Left hindlimb (tissue), 1 donor: ENCODE measurements at regions not wholly inside any gene's neighbourhood (a gene's known extent, or its start where the extent isn't known, plus 50 kb on each side); places are given as distances from the start of the nearest gene placed in this dataset.

Source experiments
- DNase-seq: peaks from one replicate; pipeline ENCODE4 v3.0.0-alpha.2; 2018

DNA sequence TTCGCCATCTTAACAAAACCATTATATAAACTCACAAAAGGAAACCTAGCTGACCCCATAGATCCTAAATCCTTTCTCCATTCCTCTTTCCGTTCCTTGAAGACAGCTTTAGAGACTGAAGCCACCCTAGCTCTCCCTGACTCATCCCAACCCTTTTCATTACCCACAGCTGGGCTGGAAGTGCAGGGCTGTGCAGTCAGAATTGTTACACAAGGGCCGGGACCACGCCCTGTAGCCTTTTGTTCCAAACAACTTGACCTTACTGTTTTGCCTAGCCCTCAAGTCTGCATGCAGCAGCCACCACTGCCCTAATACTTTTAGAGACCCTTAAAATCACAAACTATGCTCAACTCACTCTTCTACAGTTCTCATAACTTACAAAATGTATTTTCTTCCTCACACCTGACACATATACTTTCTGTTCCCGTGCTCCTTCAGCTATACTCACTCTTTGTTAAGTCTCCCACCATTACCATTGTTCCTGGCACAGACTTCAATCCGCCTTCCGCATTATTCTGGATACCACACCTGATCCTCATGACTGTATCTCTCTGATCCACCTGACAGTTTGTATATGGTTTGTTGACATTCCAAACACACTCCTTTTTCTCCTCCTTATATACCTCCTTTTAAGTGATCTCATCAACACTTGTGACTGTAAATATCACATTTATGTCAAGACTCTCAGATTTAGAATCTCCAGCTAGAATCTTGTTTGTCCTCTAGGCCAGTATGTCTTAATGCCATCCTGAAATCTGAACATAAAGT is 208.7 kb downstream of the KITLG start:
- DNase-seq = no peak

DNA sequence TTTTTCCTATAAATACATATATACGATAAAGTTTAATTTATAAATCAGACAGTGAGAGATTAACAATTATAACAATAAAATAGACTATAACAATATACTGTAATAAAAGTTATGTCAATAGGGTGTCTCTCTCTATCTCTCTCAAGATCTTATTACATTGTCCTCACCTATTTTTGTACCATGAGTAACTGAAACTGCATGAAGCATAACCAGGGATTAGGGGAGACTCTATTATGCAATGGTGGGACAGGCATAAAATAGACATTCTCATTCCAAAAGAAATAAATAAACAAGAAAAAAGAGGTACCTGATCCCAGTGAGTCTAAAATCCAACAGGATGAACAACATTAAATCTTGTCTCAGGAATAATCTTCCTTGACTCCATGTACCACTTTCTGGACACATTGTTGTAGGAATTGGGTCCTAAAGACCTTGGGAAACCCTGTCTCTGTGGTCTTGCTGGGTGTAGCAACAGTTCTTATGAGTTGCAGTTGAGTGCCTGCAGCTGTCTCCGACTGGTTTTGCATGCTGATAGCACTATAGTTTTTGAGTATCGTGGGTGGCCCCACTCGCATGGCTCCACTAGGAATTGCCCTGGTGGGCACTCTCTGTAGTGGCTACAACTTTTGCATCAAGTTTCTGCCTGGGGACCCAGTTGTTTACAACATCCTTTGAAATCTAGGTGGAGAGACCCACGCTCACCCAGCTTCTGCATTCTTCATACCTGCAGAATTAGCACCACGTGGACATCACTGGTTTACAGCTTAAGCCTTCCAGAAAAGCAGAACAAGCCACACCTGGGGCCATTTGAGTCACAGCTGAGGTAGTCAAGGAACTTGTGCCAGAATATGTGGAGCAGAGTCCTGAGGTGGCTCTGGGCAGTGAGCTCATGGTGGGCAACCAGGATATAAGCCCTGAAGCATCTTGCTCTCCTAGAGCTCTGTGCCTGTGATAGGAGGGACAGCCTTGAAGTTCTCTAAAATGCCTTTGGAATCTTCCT is 204.7 kb downstream of the KITLG start:
- no peak for DNase-seq

DNA sequence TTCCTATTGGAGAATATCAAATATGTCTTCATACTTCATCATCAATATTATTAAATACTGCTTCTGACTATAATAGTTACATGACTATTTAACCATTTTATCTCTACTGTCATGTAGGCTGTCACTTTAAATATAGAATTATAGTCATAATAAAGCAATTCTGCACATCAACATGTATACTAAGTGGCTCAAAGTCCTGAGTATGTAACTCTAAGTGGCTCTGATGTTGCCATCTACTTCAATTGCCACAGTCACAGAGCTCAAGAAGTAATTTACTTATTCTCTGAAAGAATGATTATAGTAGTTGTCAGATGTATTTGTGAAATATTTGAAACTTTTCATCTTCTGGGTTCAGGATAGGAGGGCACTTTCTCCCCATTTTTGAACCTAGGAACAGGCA is 202.3 kb downstream of the KITLG start:
- no peak for DNase-seq

DNA sequence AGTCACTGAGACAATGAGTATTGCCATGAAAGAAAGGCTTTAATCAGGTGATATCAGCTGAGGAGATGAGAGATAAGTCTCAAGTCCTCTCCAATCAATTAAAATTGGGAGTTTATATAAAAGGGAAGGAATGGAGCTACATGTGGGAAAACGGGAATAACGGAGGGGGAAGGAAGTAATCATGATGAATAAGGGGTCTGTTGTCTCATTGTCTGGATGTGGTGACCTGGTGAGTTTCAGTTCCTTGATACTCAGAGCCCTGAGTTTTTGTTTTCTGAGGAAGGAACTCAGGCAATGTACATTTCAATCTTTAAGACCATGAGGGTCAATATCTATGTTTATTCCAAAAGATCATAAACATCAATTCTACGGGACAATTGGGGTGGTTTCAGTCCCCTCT is 198.8 kb downstream of the KITLG start:
- no peak for DNase-seq

DNA sequence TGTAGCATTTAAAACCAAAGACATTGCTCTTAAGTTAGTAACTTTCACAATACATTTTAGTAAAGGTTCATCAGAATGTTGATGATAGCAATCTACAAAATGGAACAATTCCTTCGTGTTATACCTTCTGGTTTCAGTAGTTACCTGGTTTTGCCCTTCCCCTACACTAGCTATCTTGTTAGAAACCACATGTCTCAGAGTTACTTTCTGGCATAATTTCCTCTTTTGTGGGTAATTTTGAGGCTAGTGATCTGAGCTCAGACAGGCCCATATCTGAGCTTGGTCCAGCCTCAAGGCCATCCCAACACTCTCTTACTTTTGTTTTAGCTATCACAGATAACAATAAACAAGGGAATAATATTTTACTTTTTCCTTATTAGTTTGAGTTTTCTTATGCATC is 196.9 kb downstream of the KITLG start:
- DNase-seq = no peak

DNA sequence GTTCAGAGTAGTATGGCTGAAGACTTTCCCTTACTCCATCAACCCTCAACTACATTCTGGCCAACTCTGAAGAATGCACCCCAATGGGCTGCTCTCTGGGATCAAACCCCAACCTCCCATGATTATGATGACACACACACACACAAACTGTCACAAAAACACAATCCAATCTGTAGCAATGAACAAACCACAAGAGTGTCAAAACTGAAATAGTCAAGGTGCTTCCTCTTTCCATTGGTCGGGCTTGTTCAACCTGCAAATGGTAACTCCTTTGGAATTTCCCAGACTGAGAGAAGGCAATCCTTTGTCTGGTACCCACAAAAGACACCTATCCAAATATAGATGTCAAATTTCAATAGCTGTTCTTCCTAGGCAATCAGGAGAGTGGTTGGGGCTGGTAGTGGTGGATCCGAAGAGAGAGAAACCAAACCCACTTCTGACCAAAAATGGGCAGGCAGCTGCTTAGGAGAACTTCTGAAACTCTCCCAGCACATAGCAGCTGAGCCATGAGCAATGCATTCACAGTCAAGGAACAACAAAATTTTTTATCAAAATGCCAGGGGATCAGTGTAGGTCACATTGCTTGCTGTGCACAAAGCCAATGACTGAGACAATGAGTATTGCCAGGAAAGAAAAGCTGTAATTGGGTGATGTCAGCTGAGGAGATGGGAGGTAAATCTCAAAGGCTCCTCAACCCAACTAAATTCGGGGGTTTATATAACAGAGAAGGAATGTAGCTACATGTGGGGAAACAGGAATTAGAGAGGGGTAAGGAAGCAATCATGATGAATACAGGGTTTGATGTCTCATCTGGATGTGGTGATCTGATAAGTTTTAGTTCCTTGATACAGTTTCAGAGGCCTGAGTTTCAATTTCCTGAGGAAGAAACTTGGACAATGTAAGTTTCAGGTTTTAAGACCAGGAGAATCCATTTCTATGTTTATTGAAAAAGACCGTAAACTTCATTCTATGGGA is 191.4 kb downstream of the KITLG start:
- no peak for DNase-seq

DNA sequence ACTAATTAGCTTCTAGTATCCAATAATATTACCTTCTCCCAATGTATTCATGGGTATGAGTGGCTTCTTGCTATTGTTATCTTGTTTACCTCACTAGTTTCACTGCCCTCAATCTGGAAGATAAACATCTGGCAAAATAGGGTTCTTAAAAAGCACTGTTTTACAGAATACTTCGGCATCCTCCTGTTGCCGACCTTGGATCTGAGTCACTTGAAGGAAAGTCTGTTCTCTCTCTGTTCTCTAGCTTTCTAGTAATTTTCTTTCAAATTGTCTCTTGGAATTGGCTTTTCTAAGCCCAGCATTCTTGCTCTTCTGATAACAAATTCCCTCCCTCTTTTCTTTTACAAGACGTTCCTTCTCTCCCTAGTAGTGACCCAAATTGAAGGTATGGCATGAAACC is 189.5 kb downstream of the KITLG start:
- DNase-seq = no peak

DNA sequence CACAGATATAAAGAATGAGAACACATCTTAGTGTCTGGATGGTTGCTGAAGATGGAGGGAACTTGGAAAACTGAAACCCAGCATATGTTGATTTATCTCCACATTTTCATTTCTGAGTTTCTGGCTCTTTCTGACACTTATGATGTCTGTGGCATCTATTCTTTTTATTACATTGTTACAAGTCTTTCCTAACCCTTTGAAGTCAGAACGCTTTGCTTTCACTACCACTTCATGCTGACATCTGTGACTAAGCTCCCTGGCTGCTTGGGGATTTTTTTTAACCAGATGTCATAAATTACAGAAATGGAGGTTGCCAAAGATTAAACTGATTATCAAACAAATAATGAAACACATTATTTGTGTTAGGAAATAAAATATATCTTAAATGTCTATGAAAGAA is 188.7 kb downstream of the KITLG start:
- no peak for DNase-seq

DNA sequence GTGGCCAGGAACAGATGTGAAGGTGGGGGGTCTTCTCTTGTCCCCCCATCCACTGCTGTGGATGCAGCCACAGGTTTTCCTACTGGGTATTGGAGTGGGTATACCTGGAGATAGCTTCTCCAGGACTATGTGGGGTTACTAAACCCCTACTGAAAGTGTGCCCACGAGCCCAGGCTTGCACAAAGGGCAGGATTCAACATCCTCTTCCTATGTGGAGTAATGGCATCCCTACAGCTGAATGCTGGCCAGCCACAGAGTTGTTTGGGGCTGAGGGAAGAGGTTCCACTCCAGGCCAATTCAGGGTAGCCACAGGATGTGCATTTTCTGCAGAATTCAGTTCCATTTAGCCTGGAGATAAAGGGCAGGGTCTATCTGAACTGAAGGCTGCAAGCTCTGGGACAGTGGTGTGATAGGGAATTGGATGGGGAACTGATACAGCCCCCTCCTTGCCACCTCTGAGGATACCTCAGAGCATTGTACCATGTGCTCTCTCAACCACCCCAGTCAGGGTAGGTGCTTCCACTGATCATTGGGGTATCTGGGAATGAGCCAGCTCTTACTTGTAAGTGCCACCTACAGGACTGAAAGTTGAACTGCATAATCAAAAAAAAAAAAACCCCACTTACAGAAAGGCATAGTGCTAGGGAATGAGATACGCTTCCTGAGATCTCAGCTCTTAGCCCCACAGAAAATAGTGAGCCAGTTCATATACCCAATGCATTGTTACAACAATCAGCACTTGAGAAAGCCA is 187.1 kb downstream of the KITLG start:
- DNase-seq = no peak

DNA sequence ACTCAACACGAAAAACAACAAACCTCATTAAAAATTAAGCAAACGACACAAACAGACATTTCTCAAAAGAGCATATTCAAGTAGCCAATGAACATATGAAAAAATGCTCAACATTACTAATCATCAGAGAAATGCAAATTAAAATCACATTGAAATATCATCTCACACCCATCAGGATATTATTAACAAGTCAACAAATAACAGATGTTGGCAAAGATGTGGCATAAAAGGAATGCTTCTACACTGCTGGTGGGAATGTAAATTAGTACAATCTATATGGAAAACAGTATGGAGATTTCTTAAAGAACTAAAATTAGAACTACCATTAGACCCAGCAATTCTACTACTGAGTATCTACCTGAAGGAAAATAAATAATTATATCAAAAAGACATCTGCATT is 182.2 kb downstream of the KITLG start:
- DNase-seq = no peak

DNA sequence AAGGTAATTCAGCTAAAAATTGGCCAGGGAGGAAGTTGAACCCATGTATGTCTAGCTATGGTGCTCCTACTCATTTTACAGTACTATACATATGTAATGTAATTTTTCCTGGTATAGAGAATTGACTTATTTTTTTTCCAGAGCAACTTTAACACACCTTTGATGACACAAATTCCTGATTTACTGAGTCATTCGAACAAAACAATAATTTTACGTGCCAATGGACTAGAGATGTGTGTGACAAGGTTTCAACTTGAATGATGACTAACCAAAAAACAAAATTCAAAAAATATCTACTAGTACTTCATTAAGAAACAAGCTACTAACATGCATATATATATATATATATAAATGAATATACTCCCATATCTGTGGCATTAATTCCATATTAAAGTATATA is 180.5 kb downstream of the KITLG start:
- no peak for DNase-seq

DNA sequence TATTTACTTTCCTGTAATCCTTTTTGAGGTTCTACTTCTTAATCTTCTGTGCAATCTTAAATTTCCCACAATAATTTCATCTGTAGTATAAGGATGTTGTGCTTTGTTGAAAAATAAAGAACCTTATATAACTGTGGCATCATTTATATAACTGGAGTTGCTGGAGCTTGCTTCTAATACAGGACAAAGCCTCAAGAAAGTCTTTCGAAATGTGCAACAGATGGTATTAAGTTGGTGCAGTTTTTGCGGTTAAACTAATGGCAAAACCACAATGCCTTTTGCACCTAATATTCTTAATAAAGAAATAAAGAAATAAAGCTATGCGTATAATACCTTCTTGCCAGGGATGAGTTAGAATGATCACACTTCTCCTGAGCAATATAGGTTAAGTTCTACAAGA is 180.0 kb downstream of the KITLG start:
- no peak for DNase-seq

DNA sequence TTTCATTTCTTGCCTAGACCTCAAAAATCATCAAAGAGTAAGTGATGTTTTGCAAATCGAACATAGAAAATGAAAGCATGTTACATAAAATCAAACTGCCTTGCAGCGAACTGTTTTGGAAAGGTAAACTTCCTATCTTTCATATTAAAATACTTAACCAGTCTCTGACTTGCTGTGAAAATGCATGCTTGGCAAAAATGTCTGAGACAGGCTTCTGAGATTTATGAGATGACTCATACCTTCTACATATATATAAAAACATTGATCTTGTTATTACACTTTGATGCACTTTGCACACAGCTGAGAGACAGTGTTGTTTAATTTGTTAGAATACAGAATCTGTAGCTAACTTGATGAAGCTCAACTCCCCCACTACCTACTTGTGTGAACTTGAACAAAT is 179.1 kb downstream of the KITLG start:
- no peak for DNase-seq

DNA sequence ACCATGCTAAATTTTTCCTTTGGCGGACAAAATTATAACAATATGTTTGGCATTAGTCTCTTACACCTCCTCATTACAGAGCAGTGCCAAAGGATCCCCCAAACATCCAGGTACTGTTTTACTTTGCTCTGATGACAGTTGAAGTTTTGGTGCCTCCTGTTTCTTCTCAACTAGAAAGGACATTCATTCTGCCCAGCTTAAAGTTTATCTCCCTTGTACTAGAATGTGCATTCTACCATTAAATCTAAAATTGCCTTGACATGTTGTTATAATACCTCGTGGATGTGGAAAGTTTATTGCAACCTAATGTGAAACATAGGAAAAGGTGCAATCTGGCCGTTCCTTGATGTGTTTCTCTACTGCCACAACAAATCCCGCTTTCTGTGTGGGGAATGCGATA is 173.4 kb downstream of the KITLG start:
- no peak for DNase-seq

DNA sequence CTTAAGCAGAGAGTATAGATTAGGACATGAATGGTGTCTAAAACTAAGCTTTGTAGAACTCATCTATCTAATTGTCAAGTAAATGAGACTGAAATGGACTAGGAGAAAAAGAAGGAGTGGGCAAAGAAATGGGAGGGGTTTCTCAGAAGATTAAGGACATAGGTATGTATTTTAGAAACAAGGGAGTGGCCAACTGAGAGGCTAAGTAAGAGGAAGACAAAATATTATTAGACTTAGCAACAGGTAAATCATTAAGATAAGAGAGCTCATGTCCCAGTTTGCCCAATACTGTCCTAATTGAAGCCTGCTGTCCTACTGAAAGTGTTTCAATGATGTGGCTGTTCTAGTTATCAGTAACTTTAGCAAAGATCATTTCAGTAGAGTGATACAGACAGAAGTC is 171.4 kb downstream of the KITLG start:
- DNase-seq = no peak

DNA sequence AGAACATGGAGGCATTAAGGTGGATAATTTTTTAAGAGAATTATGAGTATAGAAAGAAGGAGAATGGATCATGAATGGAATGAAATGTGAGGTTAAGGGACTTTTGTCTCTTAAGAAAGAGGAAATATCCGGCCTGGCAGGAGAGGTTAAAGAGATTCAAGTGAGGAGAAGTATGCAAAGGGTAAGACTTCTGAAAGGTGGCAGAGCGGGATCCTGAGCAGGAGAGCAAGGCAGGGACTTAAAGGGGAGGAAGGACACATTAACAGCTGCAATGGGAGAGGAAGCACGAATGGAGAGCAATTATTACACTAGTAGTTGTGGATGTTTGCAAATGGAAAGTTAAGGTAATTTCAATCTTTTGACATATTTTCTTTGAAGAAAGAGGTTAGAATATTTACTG is 171.0 kb downstream of the KITLG start:
- DNase-seq = no peak

DNA sequence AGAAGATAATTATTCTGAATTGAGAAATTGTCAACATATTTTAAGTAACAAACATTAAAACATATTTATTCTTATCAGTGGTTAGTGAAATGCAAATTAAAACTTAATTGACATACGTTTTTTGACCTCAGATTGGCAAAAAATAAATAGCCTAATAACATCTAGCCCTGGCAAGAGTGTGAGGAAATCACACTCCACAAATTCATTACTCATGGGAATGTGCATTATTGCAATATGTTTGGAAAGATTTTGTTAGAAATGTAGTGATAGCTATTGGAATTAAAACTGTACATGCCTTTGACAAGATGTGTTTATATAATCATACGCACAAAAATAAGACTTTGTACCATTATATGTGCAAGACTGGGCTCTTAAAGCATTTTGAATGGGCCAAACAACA is 168.6 kb downstream of the KITLG start:
- no peak for DNase-seq

DNA sequence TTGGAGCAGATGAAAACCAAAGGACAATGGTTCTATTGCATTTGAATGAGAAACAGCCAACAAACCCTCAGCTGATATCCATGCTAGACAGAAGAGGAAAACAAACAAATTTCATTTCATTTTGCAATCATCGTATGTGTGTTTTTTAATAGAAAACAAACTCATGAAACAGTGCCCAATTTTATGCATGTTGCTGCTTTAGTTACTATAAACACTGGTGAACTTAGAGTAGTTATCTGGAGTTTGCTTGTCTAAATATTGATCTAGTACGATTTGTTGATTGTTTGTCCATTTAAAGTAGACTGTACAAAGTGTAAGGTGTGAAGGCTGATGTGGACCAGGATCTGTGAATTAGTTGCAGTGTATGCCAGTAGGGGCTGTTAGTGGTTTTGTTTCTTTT is 166.6 kb downstream of the KITLG start:
- DNase-seq = no peak

DNA sequence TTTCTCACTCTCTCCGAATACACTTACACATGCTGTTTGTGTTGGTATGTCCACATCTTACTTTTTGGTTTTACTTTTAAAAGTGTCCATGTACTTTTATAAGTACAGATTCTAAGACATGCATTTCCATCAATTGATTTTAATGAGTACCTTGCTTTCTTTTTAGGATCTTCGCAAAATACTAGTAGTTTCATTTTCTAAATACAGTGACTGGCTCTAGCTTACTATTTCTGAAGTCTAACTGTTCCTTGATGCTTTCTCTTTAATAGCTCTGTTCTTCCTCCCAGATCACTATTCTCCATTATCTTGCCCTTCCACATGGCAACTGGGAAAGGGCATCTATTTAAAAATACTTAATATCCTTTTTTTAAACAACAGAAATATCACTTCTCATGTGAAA is 164.1 kb downstream of the KITLG start:
- no peak for DNase-seq

DNA sequence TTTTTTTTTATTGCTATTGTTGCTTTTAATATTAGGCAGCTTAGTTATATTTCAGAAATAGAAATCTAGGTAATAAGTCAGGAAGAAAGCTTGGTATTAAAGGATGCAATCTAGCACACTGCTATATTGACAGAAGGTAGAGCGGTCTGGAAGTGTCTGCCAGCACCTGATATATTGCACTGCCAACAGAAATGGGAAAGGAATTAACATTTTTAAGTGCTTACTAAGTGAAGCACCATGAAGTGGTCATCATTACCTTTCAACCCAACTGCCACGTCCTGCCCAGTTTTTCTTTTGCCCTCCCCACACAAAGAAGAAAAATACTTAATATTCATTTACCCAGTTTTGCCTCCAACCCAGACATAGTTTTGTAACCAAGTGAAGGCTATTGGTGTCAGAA is 163.5 kb downstream of the KITLG start:
- no peak for DNase-seq

DNA sequence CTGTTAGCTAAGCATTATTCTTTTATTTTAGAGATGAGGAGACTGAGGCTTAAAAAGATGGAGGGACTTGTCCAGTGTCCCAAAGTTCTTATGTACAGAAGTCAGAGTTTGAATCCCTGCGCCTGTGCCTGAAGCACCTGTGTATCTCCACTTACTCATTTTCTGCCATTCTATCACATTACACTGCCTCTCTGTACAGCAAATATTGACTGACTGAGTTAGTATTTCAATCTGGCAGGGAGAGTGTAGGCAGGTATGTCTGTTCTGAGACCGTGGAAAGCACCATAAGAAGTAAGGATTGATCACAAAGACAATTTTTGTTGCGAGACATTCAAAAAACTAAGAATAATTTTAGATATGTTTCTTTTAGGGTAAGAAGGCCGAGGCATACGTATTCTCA is 162.7 kb downstream of the KITLG start:
- DNase-seq = no peak

DNA sequence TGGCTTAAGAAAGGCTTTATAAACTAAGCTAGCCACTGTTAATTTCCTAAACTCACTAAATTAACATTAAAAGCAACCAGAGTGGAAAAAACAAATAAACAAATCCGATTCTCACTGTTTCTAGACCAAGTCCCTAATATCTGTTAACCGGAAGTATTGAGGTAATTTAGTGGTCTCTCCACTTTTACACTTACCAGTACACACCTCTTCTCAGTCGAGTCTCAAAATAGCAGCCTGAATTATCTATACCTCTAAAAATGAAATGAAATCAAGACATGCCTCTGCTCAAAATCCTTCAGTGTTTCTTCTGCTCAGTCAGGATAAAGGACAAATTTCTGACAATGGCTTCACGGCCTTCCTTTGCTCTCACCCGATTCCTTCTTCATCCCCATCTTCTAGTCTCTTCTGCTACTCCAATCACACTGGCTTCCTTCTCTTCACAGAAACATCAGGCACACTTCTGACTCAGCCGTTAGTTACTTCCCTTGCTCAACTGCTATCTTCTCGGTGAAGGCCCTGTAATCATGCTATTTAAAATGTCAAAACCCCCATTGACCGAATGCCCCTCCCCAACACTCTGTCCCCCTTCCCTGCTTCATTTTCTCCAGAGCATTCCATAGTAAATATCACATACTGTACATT is 161.3 kb downstream of the KITLG start:
- no peak for DNase-seq
